Fibroblast of lung (primary cell): ENCODE measurements at regions not wholly inside any gene's neighbourhood (a gene's known extent, or its start where the extent isn't known, plus 50 kb on each side); places are given as distances from the start of the nearest gene placed in this dataset.

Experiments
- DNase-seq, 2 donors: peaks; one replicate each; pipeline versions ENCODE4 v3.0.0 to v3.0.0-alpha.2; 2010; ENCODE audit warnings: low read depth in 2 of 2
- H2AFZ ChIP-seq: 2 replicates; pipeline ENCODE4 v1.5.1; 2012; ENCODE audit warnings: low read length, control low read depth, inconsistent platforms
- H3K27ac ChIP-seq: 2 replicates; pipeline ENCODE4 v1.5.1; 2011; ENCODE audit warnings: low read length, control low read depth; ENCODE audit not compliant: insufficient read depth
- H3K27me3 ChIP-seq: 2 replicates; pipeline ENCODE4 v1.5.1; 2011; ENCODE audit warnings: mild to moderate bottlenecking, low read length; ENCODE audit not compliant: control insufficient read depth, insufficient read depth
- H3K36me3 ChIP-seq: 2 replicates; pipeline ENCODE4 v1.5.1; 2011; ENCODE audit warnings: low read length; ENCODE audit not compliant: control insufficient read depth, insufficient read depth
- H3K4me1 ChIP-seq: 2 replicates; pipeline ENCODE4 v1.5.1; 2011; ENCODE audit warnings: low read length; ENCODE audit not compliant: control insufficient read depth, insufficient read depth; ENCODE audit errors: extremely low read depth
- H3K4me2 ChIP-seq: 2 replicates; pipeline ENCODE4 v1.5.1; 2011; ENCODE audit warnings: low read length, control low read depth; ENCODE audit not compliant: insufficient read depth; ENCODE audit errors: extremely low read depth
- H3K4me3 ChIP-seq, 4 experiments: fragments of 200-600 bp in 1 of 4; sonication (generic) in 1 of 4; replicated peaks in 1 of 4; 2 replicates each; pipeline ENCODE4 v1.5.1; 2011 to 2016; ENCODE audit warnings: low read length in 4 of 4, low read depth in 3 of 4, mild to moderate bottlenecking in 3 of 4, control low read depth in 2 of 4, inconsistent platforms in 1 of 4, mixed read lengths in 1 of 4; ENCODE audit not compliant: insufficient read depth in 1 of 4; ENCODE audit errors: control extremely low read depth in 1 of 4
- H3K79me2 ChIP-seq: 2 replicates; pipeline ENCODE4 v1.5.1; 2012; ENCODE audit warnings: mild to moderate bottlenecking, low read length, inconsistent platforms; ENCODE audit not compliant: control insufficient read depth, insufficient read depth
- H3K9ac ChIP-seq: 2 replicates; pipeline ENCODE4 v1.5.1; 2011; ENCODE audit warnings: mild to moderate bottlenecking, low read length, control low read depth; ENCODE audit not compliant: insufficient read depth
- H3K9me3 ChIP-seq: 2 replicates; pipeline ENCODE4 v1.5.1; 2012; ENCODE audit warnings: low read depth, low read length; ENCODE audit not compliant: control insufficient read depth, insufficient read depth
- H4K20me1 ChIP-seq: 2 replicates; pipeline ENCODE4 v1.5.1; 2011; ENCODE audit warnings: low read length; ENCODE audit not compliant: control insufficient read depth, insufficient read depth; ENCODE audit errors: extremely low read depth
- CTCF ChIP-seq, 2 donors: IDR thresholded peaks in 1 of 2; conservative IDR thresholded peaks in 1 of 2; 1 replicate in 1 of 2; 2 replicates in 1 of 2; pipeline ENCODE4 v1.5.1; 2011 to 2012; ENCODE audit warnings: low read length in 2 of 2, control low read depth in 1 of 2, inconsistent platforms in 1 of 2, low read depth in 1 of 2, mild to moderate bottlenecking in 1 of 2
- EZH2 ChIP-seq: IDR thresholded peaks from 2 replicates; pipeline ENCODE4 v1.5.1; 2012; ENCODE audit warnings: low read length, control low read depth, mild to moderate bottlenecking; ENCODE audit errors: missing control alignments

- Histone ChIP-seq H3K4me3 (no peak overlapping the region), H3K4me1 (peaks cover 8% of the 10 kb centered on the region), H3K9ac (no peak overlapping the region), H3K4me2 (no peak overlapping the region), H3K79me2 (no peaks in the 10 kb centered on the region), H3K9me3 (no peaks in the 10 kb centered on the region), H3K36me3 (no peaks in the 10 kb centered on the region), H4K20me1 (no peaks in the 10 kb centered on the region), H2AFZ (no peak overlapping the region), H3K27ac (no peak overlapping the region), H3K27me3 (no peaks in the 10 kb centered on the region)
- DNase-seq: peak; percentile 17 to 47
- TF ChIP-seq CTCF (conservative IDR thresholded peaks at IDR 0.05 in 1 of 2, IDR thresholded peaks at IDR 0.05 in 1 of 2; ENCODE audit: low read depth in 1 of 2, low read length in 2 of 2): no peak
- TF ChIP-seq EZH2: no peak
Measured at GRCh38 chr6:15874821-15875220, 212.0 kb upstream of the DTNBP1 start.

GRCh38 chr6:15874326-15874725 is 211.5 kb upstream of the DTNBP1 start:
- no peak overlapping the region for H3K27ac ChIP-seq
- no peaks in the 10 kb centered on the region for H4K20me1 ChIP-seq
- no peak overlapping the region for H3K9ac ChIP-seq
- no peaks in the 10 kb centered on the region for H3K79me2 ChIP-seq
- DNase-seq: no peak
- H3K4me3 ChIP-seq: no peak overlapping the region
- no peak overlapping the region for H3K4me2 ChIP-seq
- no peak overlapping the region for H2AFZ ChIP-seq
- H3K4me1 ChIP-seq: peaks cover 3% of the 10 kb centered on the region
- no peaks in the 10 kb centered on the region for H3K27me3 ChIP-seq
- TF ChIP-seq CTCF (conservative IDR thresholded peaks at IDR 0.05 in 1 of 2, IDR thresholded peaks at IDR 0.05 in 1 of 2; ENCODE audit: low read depth in 1 of 2, low read length in 2 of 2): no peak
- TF ChIP-seq EZH2: no peak
- no peaks in the 10 kb centered on the region for H3K36me3 ChIP-seq
- H3K9me3 ChIP-seq: no peaks in the 10 kb centered on the region

- Histone ChIP-seq H3K27me3 (no peaks in the 10 kb centered on the region), H3K36me3 (no peaks in the 10 kb centered on the region), H3K4me2 (peak overlapping the region; percentile 15), H3K79me2 (no peaks in the 10 kb centered on the region), H4K20me1 (no peaks in the 10 kb centered on the region), H3K9ac (no peak overlapping the region), H3K4me3 (no peak overlapping the region), H2AFZ (no peak overlapping the region), H3K4me1 (peaks cover 3% of the 10 kb centered on the region), H3K27ac (no peak overlapping the region), H3K9me3 (no peaks in the 10 kb centered on the region)
- TF ChIP-seq EZH2: no peak
- TF ChIP-seq CTCF (conservative IDR thresholded peaks at IDR 0.05 in 1 of 2, IDR thresholded peaks at IDR 0.05 in 1 of 2; ENCODE audit: low read depth in 1 of 2, low read length in 2 of 2): no peak
- DNase-seq: peak; percentile 38 to 58
Measured at GRCh38 chr6:15872241-15873103, 209.6 kb upstream of the DTNBP1 start.
